GM12878 (cell line): ENCODE measurements at regions not wholly inside any gene's neighbourhood (a gene's known extent, or its start where the extent isn't known, plus 50 kb on each side); places are given as distances from the start of the nearest gene placed in this dataset.

Experiments used
- ATAC-seq: fragments of 200-7000 bp; cut with Tn5 transposase; 3 replicates; pipeline ENCODE4 v1.9.1; 2020; ENCODE audit warnings: mild to moderate bottlenecking, moderate library complexity
- BruUV-seq: library from RNA; stranded (reverse); fragments of 400-500 nt; replicated peaks from 2 replicates; lab custom pipeline; 2021; lab: Mats Ljungman, UMichigan
- CTCF ChIA-PET: fragments of 300-600 bp; sonication (Branson Sonifier 250); formaldehyde crosslinking; extraction: SDS; loops from one replicate; lab custom pipeline; 2021; ENCODE audit warnings: inconsistent platforms; lab: Yijun Ruan, JAX
- POLR2A ChIA-PET: fragments of 350-600 bp; formaldehyde crosslinking; extraction: SDS; loops from one replicate; lab custom pipeline; 2021; ENCODE audit warnings: inconsistent platforms; lab: Charles Lee
- RAD21 ChIA-PET: fragments of 300-600 bp; sonication (Branson Sonifier 250); formaldehyde crosslinking; loops from one replicate; lab custom pipeline; 2023; ENCODE audit warnings: antibody characterized with exemption; ENCODE audit not compliant: unreplicated experiment; lab: Charles Lee
- SMC1A ChIA-PET: fragments of 300-600 bp; sonication (Branson Sonifier 250); formaldehyde crosslinking; loops from one replicate; lab custom pipeline; 2023; ENCODE audit not compliant: unreplicated experiment, uncharacterized antibody; lab: Charles Lee
- DNase-seq: peaks from one replicate; pipeline ENCODE4 v3.0.0-alpha.2; 2011; ENCODE audit warnings: low read depth, low spot score
- FAIRE-seq: peaks from 3 replicates; lab custom pipeline; 2011; peaks lifted over from hg19 to GRCh38; lab: Jason Lieb, UNC
- H2AFZ ChIP-seq: 2 replicates; pipeline ENCODE4 v1.6.0; 2011; ENCODE audit warnings: low read depth, low read length, control low read depth; ENCODE audit not compliant: control insufficient read depth
- H3K27ac ChIP-seq: 2 replicates; pipeline ENCODE4 v1.5.1; 2011; ENCODE audit warnings: control low read depth; ENCODE audit not compliant: control insufficient read depth, insufficient read depth
- H3K27me3 ChIP-seq, 2 experiments: replicated peaks in 1 of 2; 2 replicates each; pipeline versions ENCODE4 v1.6.0 to v1.6.1; 2011; ENCODE audit warnings: low read length in 1 of 2; ENCODE audit not compliant: control insufficient read depth in 2 of 2, insufficient read depth in 2 of 2
- H3K36me3 ChIP-seq, 2 experiments: 2 replicates each; pipeline ENCODE4 v1.5.1; 2011; ENCODE audit warnings: low read length in 1 of 2; ENCODE audit not compliant: control insufficient read depth in 2 of 2, insufficient read depth in 2 of 2
- H3K4me1 ChIP-seq: 2 replicates; pipeline ENCODE4 v1.6.1; 2011; ENCODE audit warnings: mild to moderate bottlenecking, low read length, moderate library complexity, mixed read lengths; ENCODE audit not compliant: control insufficient read depth, insufficient read depth
- H3K4me2 ChIP-seq: 2 replicates; pipeline ENCODE4 v1.6.0; 2011; ENCODE audit warnings: control low read depth; ENCODE audit not compliant: control insufficient read depth, insufficient read depth
- H3K4me3 ChIP-seq: fragments of 200-600 bp; sonication (generic); 2 replicates; pipeline ENCODE4 v1.5.1; 2016
- H3K79me2 ChIP-seq: 2 replicates; pipeline ENCODE4 v1.6.0; 2011; ENCODE audit warnings: low read length; ENCODE audit not compliant: control insufficient read depth, insufficient read depth
- H3K9ac ChIP-seq: 2 replicates; pipeline ENCODE4 v1.8.0; 2011; ENCODE audit warnings: low read length, control low read depth, mixed read lengths; ENCODE audit not compliant: control insufficient read depth, insufficient read depth
- H3K9me3 ChIP-seq: replicated peaks from 3 replicates; pipeline ENCODE4 v1.5.1; 2011; ENCODE audit warnings: mild to moderate bottlenecking, low read length; ENCODE audit not compliant: control insufficient read depth, insufficient read depth
- H4K20me1 ChIP-seq: 2 replicates; pipeline ENCODE4 v1.6.0; 2011; ENCODE audit not compliant: control insufficient read depth, insufficient read depth
- CREB1 ChIP-seq: IDR thresholded peaks from 2 replicates; pipeline ENCODE4 v1.6.1; 2012; ENCODE audit warnings: low read depth, mild to moderate bottlenecking, inconsistent platforms
- CREM ChIP-seq: IDR thresholded peaks from 2 replicates; pipeline ENCODE4 v1.6.1; 2014; ENCODE audit warnings: antibody characterized with exemption, low read depth
- EP300 ChIP-seq, 2 experiments: fragments of 150-350 bp in 1 of 2; IDR thresholded peaks; 2 replicates each; pipeline ENCODE4 v1.6.1; 2011 to 2012; ENCODE audit warnings: low read depth in 2 of 2, low read length in 2 of 2, borderline replicate concordance in 1 of 2, improper control_type of control experiment in 1 of 2, inconsistent platforms in 1 of 2; ENCODE audit not compliant: control insufficient read depth in 1 of 2
- LARP7 ChIP-seq: fragments of 450-650 bp; IDR thresholded peaks from 2 replicates; pipeline ENCODE4 v1.6.1; 2017; ENCODE audit warnings: mild to moderate bottlenecking
- MTA3 ChIP-seq: IDR thresholded peaks from 2 replicates; pipeline ENCODE4 v1.6.1; 2012; ENCODE audit warnings: low read length, inconsistent platforms, borderline replicate concordance
- NR2C2 ChIP-seq: IDR thresholded peaks from 2 replicates; pipeline ENCODE4 v1.6.1; 2011; ENCODE audit warnings: borderline replicate concordance, low read depth; ENCODE audit not compliant: control insufficient read depth, insufficient read length
- RBBP5 ChIP-seq: fragments of 200-600 bp; sonication (generic); conservative IDR thresholded peaks from 2 replicates; pipeline ENCODE4 v1.6.1; 2016
- SMAD1 ChIP-seq: fragments of 450-650 bp; IDR thresholded peaks from 2 replicates; pipeline ENCODE4 v1.6.1; 2018; ENCODE audit warnings: mild to moderate bottlenecking, low read depth; ENCODE audit not compliant: partially characterized antibody
- SMARCA5 ChIP-seq: fragments of 450-650 bp; IDR thresholded peaks from 2 replicates; pipeline ENCODE4 v1.6.1; 2017; ENCODE audit warnings: mild to moderate bottlenecking
- SUPT20H ChIP-seq: IDR thresholded peaks from 2 replicates; pipeline ENCODE4 v1.6.1; 2011; ENCODE audit warnings: low read depth, mild to moderate bottlenecking, low read length, moderate library complexity, borderline replicate concordance; ENCODE audit not compliant: control insufficient read depth
- TAF1 ChIP-seq: IDR thresholded peaks from 2 replicates; pipeline ENCODE4 v1.6.1; 2011; ENCODE audit warnings: mild to moderate bottlenecking, low read depth, low read length, borderline replicate concordance
- YBX1 ChIP-seq: fragments of 450-650 bp; IDR thresholded peaks from 2 replicates; pipeline ENCODE4 v1.6.1; 2016; ENCODE audit warnings: antibody characterized with exemption
- ZNF274 ChIP-seq: IDR thresholded peaks from one replicate; pipeline ENCODE4 v1.8.0; 2011; ENCODE audit not compliant: insufficient read length, insufficient read depth
- WGBS: methylation state at CpG from one replicate; pipeline ENCODE4 v1.1.6; 2016; ENCODE audit warnings: low lambda C conversion rate; ENCODE audit not compliant: insufficient replicate concordance, insufficient coverage; ENCODE audit errors: missing lambda C conversion rate; 5-methylcytosine and 5-hydroxymethylcytosine counted together
- in situ Hi-C: fragments of 300-500 bp; cut with MboI; formaldehyde crosslinking; loops from 9 replicates; pipeline ENCODE4 v1.14.3; 2018; ENCODE audit warnings: mixed read lengths
- intact Hi-C: fragments of 100-400 bp; cut with micrococcal nuclease; formaldehyde crosslinking; loops from one replicate; pipeline ENCODE4 v1.14.2; 2022; ENCODE audit not compliant: unreplicated experiment
- TF ChIP-seq, protein P1 (sequence below): fragments of 450-650 bp; IDR thresholded peaks from 2 replicates; pipeline ENCODE4 v1.6.1; 2017; ENCODE audit warnings: antibody characterized with exemption, mild to moderate bottlenecking, moderate library complexity
- TF ChIP-seq, protein P2 (sequence below), 3 experiments: IDR thresholded peaks in 2 of 3; conservative IDR thresholded peaks in 1 of 3; 2 replicates each; pipeline ENCODE4 v1.5.1; 2011; ENCODE audit warnings: low read depth in 3 of 3, low read length in 3 of 3, mild to moderate bottlenecking in 3 of 3, control low read depth in 2 of 3, moderate library complexity in 2 of 3, inconsistent platforms in 1 of 3, mixed read lengths in 1 of 3; ENCODE audit not compliant: control insufficient read depth in 2 of 3, insufficient read depth in 1 of 3; ENCODE audit errors: extremely low read depth in 1 of 3

DNA sequence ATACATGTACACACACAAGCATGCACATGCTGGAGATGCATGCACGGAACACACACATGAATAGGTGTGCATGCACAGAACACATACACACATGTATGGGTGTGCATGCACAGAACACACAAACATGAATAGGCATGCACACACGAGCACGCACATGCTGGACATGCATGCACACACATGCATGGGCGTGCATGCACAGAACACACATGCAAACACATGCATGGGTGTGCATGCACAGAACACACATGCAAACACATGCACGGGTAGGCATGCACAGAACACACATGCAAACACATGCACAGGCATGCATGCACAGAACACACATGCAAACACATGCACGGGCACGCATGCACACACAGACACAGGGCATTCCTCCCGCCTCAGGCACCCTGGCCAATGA, 382.3 kb downstream of the IRX2 start:
- TF ChIP-seq EP300 (IDR thresholded peaks at IDR 0.05; ENCODE audit: borderline replicate concordance in 1 of 2, control insufficient read depth in 1 of 2, low read depth in 2 of 2, low read length in 2 of 2) (no peak), CREB1 (no peak), RBBP5 (no peak), SMAD1 (no peak), ZNF274 (no peak), MTA3 (no peak), YBX1 (no peak), TAF1 (no peak), SUPT20H (no peak), LARP7 (no peak), SMARCA5 (no peak), NR2C2 (no peak), CREM (no peak)
- TF ChIP-seq, protein P1, sequence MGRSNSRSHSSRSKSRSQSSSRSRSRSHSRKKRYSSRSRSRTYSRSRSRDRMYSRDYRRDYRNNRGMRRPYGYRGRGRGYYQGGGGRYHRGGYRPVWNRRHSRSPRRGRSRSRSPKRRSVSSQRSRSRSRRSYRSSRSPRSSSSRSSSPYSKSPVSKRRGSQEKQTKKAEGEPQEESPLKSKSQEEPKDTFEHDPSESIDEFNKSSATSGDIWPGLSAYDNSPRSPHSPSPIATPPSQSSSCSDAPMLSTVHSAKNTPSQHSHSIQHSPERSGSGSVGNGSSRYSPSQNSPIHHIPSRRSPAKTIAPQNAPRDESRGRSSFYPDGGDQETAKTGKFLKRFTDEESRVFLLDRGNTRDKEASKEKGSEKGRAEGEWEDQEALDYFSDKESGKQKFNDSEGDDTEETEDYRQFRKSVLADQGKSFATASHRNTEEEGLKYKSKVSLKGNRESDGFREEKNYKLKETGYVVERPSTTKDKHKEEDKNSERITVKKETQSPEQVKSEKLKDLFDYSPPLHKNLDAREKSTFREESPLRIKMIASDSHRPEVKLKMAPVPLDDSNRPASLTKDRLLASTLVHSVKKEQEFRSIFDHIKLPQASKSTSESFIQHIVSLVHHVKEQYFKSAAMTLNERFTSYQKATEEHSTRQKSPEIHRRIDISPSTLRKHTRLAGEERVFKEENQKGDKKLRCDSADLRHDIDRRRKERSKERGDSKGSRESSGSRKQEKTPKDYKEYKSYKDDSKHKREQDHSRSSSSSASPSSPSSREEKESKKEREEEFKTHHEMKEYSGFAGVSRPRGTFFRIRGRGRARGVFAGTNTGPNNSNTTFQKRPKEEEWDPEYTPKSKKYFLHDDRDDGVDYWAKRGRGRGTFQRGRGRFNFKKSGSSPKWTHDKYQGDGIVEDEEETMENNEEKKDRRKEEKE: no peak
- TF ChIP-seq, protein P2, sequence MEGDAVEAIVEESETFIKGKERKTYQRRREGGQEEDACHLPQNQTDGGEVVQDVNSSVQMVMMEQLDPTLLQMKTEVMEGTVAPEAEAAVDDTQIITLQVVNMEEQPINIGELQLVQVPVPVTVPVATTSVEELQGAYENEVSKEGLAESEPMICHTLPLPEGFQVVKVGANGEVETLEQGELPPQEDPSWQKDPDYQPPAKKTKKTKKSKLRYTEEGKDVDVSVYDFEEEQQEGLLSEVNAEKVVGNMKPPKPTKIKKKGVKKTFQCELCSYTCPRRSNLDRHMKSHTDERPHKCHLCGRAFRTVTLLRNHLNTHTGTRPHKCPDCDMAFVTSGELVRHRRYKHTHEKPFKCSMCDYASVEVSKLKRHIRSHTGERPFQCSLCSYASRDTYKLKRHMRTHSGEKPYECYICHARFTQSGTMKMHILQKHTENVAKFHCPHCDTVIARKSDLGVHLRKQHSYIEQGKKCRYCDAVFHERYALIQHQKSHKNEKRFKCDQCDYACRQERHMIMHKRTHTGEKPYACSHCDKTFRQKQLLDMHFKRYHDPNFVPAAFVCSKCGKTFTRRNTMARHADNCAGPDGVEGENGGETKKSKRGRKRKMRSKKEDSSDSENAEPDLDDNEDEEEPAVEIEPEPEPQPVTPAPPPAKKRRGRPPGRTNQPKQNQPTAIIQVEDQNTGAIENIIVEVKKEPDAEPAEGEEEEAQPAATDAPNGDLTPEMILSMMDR (IDR thresholded peaks at IDR 0.05 in 2 of 3, conservative IDR thresholded peaks at IDR 0.05 in 1 of 3; ENCODE audit: control insufficient read depth in 2 of 3, extremely low read depth in 1 of 3, insufficient read depth in 1 of 3, low read depth in 3 of 3, low read length in 3 of 3): no peak
- no peak for DNase-seq
- H3K4me2 ChIP-seq: no peak overlapping the region
- H2AFZ ChIP-seq: no peak overlapping the region
- H3K79me2 ChIP-seq: no peaks in the 10 kb centered on the region
- no peak overlapping the region for H3K9ac ChIP-seq
- H3K9me3 ChIP-seq: no peaks in the 10 kb centered on the region; the same call in 2 of the 3 replicates
- no peak for FAIRE-seq
- no peak overlapping the region for H3K4me3 ChIP-seq
- no peaks in the 10 kb centered on the region for H3K4me1 ChIP-seq
- no peak overlapping the region for H3K27ac ChIP-seq
- no peaks in the 10 kb centered on the region for H3K27me3 ChIP-seq
- intact Hi-C loops (no loop called here), in situ Hi-C loops (no loop called here)
- RAD21 ChIA-PET: no interaction called here
- no peaks in the 10 kb centered on the region for H3K36me3 ChIP-seq
- 38% methylated on average over 8 of the region's 8 CpGs for WGBS
- POLR2A ChIA-PET: no interaction called here
- CTCF ChIA-PET: no interaction called here
- SMC1A ChIA-PET: no interaction called here
- no TSS peak for BruUV-seq
- no peaks in the 10 kb centered on the region for H4K20me1 ChIP-seq
- no peak for ATAC-seq
